Erythroblast (primary cell): ENCODE measurements at regions not wholly inside any gene's neighbourhood (a gene's known extent, or its start where the extent isn't known, plus 50 kb on each side); places are given as distances from the start of the nearest gene placed in this dataset.
"Not testable (repeated sequence)": the region's sequence is repeated elsewhere in the genome, so short reads cannot be mapped to it uniquely, and the experiment has no call there.

ENCODE experiments used
- DNase-seq, 2 experiments: peaks; one replicate each; lab custom pipeline; 2025; lab: John Stamatoyannopoulos, UW
- GATA1 ChIP-seq: IDR thresholded peaks from 2 replicates; pipeline ENCODE4 v1.6.1; 2011; ENCODE audit warnings: low read depth, mild to moderate bottlenecking, control low read depth, low read length, moderate library complexity
- POLR2A ChIP-seq: IDR thresholded peaks from 2 replicates; pipeline ENCODE4 v1.6.1; 2011; ENCODE audit warnings: mild to moderate bottlenecking, low read length

DNA sequence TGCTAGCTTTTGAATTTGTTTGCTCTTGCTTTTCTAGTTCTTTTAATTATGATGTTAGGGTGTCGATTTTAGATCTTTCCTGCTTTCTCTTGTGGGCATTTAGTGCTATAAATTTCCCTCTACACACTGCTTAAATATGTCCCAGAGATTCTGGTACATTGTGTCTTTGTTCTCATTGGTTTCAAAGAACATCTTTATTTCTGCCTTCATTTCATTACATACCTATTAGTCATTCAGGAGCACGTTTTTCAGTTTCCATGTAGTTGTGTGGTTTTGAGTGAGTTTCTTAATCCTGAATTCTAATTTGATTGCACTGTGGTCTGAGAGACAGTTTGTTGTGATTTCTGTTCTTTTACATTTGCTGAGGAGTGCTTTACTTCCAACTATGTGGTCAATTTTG is 51.2 kb upstream of the MB21D2 start:
- DNase-seq: not testable (repeated sequence)

DNA sequence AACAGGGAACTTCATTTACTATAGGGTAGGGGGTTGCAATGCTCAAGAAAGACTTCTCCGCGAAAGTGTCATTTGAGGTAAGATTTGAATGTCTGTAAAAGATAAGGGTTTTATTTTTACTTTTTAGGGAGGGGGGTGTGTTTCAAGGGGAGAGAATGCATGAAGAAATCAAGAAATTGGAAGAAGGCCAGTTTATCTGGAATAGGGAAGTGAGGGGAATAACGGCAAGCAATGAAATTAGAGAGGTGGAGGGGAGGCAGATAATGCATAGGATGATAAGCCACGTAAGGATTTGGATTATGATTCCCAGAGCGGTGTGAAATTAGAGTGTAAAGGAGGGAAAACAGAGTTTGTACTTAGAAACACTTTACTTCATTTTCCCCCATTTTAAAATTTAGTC is 63.0 kb upstream of the MB21D2 start:
- TF ChIP-seq POLR2A: no peak
- no peak for TF ChIP-seq GATA1
- no peak for DNase-seq

DNA sequence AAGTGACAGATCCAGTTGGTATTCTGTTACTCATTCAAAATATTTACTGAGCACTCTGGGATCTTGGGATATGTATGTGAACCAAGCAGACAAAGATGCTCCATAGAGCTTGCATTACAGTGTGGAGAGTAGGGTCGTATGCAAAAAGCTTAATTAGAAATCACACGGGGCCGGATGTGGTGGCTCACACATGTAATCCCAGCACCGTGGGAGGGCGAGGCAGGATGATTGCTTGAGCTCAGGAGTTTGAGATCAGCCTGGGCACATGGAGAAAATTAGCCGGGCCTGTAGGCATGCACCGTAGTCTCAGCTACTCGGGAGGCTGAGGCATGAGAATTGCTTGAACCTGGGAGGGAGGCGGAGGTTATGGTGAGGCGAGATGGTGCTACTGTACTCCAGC is 68.7 kb upstream of the MB21D2 start:
- DNase-seq: no peak
- no peak for TF ChIP-seq GATA1

DNA sequence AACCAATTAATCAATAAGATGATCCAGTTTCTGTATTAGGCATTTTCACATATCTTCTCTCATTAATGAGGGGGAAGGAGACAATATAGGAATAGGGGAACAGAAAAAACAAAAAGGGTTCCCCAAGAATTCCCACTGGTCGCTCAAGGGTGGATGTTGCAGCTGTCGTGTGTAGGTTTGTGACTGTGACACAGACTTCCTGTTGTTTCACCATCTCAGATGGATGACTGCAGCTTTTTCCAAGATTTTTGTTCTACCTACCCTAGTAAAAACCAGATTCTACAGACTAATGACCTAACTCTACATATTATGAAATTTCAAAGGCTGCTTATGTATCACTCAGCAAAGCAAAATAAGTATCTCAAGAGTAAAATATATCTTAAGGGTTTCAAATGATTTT is 73.7 kb upstream of the MB21D2 start:
- no peak for TF ChIP-seq GATA1
- TF ChIP-seq POLR2A: no peak
- DNase-seq: no peak

DNA sequence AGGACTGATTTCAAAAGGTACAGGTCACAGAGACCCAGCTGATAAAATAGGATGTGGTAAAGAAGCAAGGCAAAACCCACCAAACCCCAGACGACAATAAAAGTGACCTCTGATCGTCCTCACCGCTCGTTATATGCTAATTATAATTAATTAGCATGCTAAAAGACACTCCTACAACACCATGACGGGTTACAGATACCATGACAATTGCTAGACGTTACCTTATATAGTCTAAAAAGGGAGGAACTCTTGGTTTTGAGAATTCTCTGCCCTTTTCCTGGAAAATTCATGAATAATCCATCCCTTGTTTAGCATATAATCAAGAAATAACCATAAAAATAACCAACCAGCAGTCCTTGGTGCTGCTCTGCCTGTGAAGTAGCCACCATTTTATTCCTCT is 74.7 kb upstream of the MB21D2 start:
- TF ChIP-seq GATA1 (no peak), POLR2A (no peak)
- no peak for DNase-seq

DNA sequence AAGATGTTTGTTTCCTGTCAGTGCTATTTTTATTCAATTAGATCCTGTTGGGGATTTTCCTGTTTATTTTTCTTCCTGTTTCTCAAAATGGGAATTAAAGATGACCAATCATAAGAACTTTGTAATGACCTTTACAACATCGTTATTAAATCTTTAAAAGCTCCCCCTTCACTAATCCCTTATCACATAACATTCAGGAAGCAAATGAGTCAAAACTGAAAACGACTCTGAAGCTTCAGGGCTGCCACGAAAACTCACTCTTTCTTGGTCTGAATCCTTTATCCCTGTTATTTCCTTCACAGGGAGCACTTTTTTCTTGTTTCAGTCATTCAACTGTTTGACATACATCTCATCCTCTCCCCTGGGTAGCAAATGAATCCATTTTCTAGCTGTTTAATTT is 75.8 kb upstream of the MB21D2 start:
- TF ChIP-seq POLR2A: no peak
- TF ChIP-seq GATA1: no peak
- no peak for DNase-seq

DNA sequence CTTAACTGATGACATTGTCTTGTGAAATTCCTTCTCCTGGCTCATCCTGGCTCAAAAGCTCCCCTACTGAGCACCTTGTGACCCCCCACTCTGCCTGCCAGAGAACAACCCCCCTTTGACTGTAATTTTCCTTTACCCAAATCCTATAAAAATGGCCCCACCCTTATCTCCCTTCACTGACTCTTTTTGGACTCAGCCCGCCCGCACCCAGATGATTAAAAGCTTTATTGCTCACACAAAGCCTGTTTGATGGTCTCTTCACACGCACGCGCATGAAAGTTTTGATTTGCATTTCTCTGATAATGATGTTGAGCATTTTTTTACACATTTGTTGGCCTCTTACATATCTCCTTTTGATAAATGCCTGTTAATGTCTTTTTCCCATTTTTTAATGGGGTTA is 83.5 kb upstream of the MB21D2 start:
- DNase-seq: not testable (repeated sequence)

DNA sequence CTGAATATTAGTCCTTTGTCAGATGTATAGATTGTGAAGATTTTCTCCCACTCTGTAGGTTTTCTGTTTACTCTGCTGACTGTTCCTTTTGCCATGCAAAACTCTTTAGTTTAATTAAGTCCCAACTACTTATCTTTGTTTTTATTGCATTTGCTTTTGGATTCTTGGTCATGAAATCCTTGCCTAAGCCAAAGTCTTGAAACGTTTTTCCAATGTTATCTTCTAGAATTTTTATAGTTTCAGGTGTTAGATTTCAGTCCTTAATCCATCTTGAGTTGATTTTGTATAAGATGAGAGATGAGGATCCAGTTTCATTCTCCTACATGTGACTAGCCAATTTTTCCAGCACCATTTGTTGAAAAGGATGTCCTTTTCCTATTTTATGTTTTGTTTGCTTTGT is 86.0 kb upstream of the MB21D2 start:
- not testable (repeated sequence) for DNase-seq

DNA sequence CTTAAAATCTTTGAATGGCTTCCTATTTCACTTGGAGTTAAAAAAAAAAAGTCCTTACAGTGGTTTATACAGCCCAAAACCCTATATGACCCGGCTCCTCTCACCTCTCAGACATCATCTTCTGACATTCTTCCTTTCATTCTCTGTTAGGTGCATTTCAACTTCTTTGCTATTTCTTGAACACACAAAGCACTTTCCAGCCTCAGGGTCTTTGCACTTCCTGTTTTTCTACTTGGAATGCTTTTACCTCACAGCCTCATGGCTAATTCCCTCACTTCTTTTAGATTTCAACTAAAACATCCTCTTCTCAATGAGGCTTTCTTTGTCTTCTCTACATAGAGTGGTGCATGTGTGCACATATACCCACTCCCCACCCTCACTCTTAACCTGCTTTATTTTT is 91.0 kb upstream of the MB21D2 start:
- TF ChIP-seq POLR2A (no peak), GATA1 (no peak)
- DNase-seq: no peak

DNA sequence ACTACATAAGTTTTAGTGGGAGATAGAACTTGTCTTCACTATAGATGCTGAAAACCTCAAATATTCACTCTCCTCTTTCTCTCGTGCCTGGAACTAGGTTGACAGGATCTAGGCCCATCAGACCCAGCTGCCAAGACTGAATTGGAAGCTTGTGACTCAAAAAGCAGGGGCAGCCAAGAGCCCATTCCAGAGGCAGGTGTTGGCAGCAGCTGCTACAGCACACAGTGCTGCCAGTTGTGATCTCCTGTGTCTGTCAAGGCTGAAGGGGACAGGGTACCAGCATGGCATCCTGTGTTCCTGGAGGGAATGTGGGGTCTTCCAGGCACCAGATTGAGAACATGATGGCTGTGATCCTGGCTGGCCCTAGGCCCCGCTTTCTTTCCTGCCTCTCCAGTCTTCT is 92.5 kb upstream of the MB21D2 start:
- no peak for DNase-seq

DNA sequence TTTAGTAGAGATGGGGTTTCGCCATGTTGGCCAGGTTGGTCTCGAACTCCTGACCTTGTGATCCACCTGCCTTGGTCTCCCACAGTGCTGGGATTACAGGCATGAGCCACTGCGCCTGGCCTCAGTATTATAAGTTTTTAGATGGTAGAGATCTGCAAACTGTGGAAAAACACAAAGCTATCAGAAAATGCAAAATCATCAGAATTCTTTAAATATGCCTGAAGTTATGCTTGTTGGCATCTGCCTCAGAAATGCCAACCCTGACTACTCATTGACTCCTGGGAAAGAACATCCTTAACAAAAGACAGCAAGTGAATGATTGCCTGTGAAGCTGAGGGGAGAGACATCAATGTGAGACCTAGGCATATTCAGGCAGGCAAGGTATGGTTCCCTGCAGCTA is 94.3 kb upstream of the MB21D2 start:
- no peak for DNase-seq
- TF ChIP-seq POLR2A (no peak), GATA1 (no peak)

More for the DNA sequence above, 92.5 kb upstream of the MB21D2 start:
- TF ChIP-seq GATA1 (no peak), POLR2A (no peak)

DNA sequence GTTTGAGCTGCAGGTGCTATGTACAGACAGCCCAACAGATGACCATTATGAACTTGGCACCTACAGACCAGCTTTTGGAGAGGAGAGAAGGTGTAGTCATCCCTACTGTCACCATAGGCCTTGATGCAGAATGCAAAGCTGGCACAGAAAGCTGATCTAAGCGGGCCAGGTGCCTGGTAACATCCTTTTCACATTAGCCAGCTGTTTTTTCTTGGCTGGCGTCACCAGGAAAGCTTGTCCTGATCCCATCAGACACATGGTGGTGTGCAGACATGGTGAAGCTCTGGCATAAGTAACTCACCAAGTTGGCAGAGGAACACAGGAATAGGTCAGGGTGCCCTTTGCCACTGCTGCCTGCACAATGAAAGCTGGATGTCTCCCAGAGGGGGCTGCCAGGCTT is 97.2 kb upstream of the MB21D2 start:
- DNase-seq: no peak
- TF ChIP-seq POLR2A: no peak
- TF ChIP-seq GATA1: no peak

DNA sequence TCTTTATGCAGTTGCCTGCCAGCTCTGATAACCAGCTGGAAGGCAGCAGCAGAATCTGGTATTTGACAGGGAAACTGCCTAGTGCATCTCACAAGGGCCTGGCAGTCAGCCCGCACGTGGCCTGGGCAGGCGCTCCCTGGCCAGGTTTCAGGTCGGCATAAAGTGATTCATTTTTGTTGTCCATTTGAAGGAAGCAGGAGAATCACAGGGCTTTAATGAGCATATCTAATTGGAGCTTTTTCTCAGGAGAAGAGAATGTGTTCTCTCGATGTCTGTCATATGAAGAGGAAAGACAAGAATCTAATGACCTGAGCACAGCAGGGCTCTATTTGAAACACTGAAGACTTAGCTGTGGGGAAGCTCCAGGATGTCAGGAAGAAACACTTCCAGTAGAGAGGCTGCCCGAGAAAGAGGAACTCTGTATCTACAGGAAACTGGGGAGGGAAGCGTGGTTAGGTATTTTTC is 98.8 kb upstream of the MB21D2 start:
- TF ChIP-seq GATA1: no peak

DNA sequence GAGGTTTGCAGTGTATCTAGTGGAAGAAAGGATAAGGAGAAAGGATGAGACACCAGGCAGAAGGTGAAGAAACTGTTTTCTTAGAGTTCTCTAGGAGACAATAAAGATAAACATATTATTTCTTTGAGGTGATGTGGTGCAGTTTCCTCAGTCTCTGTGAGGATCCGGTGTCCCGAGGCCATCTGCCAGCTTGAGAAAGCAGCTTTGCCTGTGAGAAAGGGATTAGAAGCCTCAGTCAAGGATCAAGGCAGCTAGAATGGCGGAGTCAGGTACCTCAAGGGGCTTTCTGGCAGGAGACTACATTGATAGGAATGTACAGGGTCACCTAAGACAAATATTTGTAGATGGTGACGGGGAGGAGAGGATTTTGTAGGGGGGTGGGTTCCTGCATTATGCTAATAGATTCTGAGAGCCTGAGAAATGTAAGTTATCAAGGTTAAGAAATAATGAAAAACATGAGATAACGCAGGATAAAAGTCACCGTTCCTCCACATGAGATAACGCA is 103.9 kb upstream of the MB21D2 start:
- TF ChIP-seq GATA1: no peak
- no peak for TF ChIP-seq POLR2A

More for the DNA sequence above, 98.8 kb upstream of the MB21D2 start:
- no peak for DNase-seq

DNA sequence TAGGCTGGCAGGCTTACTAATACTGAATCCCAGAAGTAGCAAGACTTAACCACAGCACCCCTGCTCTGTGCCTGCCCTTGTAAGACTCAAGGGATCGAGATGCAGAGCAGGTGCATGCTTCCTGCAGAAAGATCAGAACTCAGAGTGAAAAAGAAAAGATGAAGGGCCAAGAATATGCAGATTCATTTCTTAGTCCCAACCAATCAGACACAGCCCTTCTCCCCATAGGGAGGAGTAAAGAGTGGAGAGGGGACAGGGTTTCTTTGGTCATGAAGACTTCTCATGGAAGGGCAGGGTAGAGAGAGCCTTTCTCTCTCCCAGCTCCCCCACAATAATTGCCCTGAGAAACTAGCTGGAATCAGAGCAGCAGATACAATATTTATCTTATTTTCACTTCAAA is 105.6 kb upstream of the MB21D2 start:
- no peak for DNase-seq
- TF ChIP-seq GATA1: no peak
- no peak for TF ChIP-seq POLR2A

More for the DNA sequence above, 103.9 kb upstream of the MB21D2 start:
- DNase-seq: no peak

DNA sequence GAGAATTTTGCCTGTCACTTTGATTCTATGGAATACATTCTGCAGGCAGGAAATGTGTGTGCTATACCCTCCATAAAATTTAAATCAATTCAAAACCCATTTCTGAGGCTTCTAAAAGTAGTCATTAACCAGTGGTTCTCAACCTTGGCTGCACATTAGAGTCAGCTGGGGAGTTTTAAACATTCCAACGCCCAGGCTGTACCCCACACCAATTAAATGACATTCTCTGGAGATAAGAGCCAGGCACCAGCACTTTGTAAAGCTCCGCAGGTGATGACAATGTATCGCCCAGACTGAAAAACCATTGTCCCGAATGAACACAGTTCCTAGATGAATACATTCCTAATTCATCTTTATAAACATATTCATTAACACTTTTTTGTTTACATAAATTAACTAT is 110.6 kb upstream of the MB21D2 start:
- no peak for DNase-seq
- TF ChIP-seq GATA1: no peak
- no peak for TF ChIP-seq POLR2A
